ENCODE measurements at regions not wholly inside any gene's neighbourhood (a gene's known extent, or its start where the extent isn't known, plus 50 kb on each side); places are given as distances from the start of the nearest gene placed in this dataset.

DNA sequence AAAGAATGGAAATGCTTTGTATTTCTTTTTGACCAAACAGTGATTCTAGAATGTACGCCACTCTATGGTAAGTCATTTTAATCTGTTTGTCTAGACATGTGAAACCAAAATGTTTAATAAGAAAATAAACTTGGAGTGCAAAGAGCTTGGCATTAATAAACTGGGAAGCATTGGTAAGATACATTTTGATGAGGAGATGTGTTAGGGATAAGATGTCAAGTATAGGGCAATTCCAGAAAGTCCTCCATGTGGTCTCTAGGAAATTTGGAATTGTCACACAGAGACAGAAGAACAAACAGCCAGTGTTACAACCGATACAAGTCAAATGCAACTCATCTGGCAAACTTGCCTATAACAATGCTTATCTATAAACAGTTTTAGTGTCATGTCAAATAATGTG lies 410.7 kb upstream of the SEMA3A start:
- TF ChIP-seq, protein P1, sequence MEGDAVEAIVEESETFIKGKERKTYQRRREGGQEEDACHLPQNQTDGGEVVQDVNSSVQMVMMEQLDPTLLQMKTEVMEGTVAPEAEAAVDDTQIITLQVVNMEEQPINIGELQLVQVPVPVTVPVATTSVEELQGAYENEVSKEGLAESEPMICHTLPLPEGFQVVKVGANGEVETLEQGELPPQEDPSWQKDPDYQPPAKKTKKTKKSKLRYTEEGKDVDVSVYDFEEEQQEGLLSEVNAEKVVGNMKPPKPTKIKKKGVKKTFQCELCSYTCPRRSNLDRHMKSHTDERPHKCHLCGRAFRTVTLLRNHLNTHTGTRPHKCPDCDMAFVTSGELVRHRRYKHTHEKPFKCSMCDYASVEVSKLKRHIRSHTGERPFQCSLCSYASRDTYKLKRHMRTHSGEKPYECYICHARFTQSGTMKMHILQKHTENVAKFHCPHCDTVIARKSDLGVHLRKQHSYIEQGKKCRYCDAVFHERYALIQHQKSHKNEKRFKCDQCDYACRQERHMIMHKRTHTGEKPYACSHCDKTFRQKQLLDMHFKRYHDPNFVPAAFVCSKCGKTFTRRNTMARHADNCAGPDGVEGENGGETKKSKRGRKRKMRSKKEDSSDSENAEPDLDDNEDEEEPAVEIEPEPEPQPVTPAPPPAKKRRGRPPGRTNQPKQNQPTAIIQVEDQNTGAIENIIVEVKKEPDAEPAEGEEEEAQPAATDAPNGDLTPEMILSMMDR (conservative IDR thresholded peaks at IDR 0.05; ENCODE audit: low read length): no peak
- no peak for TF ChIP-seq EZH2phosphoT487 (IDR thresholded peaks at IDR 0.05; ENCODE audit: borderline replicate concordance, low read depth, low read length)
